Neural cell (in vitro differentiated cells): ENCODE measurements at regions not wholly inside any gene's neighbourhood (a gene's known extent, or its start where the extent isn't known, plus 50 kb on each side); places are given as distances from the start of the nearest gene placed in this dataset.

Source experiments
- H2AFZ ChIP-seq: fragments of 200-600, 300-800 bp; sonication (generic), shearing (Covaris generic); 2 replicates; pipeline ENCODE4 v1.6.0; 2014; ENCODE audit warnings: low read depth, mild to moderate bottlenecking, antibody characterized with exemption, low read length, moderate library complexity
- H3F3A ChIP-seq: fragments of 200-600 bp; shearing (Covaris generic); 2 replicates; pipeline ENCODE4 v1.6.1; 2016; ENCODE audit warnings: mild to moderate bottlenecking, moderate library complexity, mixed read lengths, antibody characterized with exemption, low read length; ENCODE audit not compliant: insufficient read depth, poor library complexity, severe bottlenecking
- H3K27ac ChIP-seq: fragments of 200-600, 300-800 bp; sonication (generic), shearing (Covaris generic); 2 replicates; pipeline ENCODE4 v1.5.1; 2014; ENCODE audit warnings: mild to moderate bottlenecking, low read length, moderate library complexity
- H3K27me3 ChIP-seq: fragments of 300-800, 200-600 bp; sonication (generic), shearing (Covaris generic); 2 replicates; pipeline ENCODE4 v1.6.0; 2014; ENCODE audit warnings: mild to moderate bottlenecking, low read depth, low read length, moderate library complexity; ENCODE audit not compliant: insufficient read depth
- H3K36me3 ChIP-seq: fragments of 300-800, 200-600 bp; sonication (generic), shearing (Covaris generic); 2 replicates; pipeline ENCODE4 v1.5.1; 2014; ENCODE audit warnings: mild to moderate bottlenecking, antibody characterized with exemption, low read length, moderate library complexity; ENCODE audit not compliant: insufficient read depth
- H3K4me2 ChIP-seq: fragments of 300-800, 200-600 bp; sonication (generic), shearing (Covaris generic); 2 replicates; pipeline ENCODE4 v1.6.0; 2014; ENCODE audit warnings: mild to moderate bottlenecking, low read length
- H3K4me3 ChIP-seq: fragments of 300-800, 200-600 bp; sonication (generic), shearing (Covaris generic); 2 replicates; pipeline ENCODE4 v1.5.1; 2014; ENCODE audit warnings: mild to moderate bottlenecking, low read length, moderate library complexity
- H3K79me2 ChIP-seq: fragments of 200-600 bp; shearing (Covaris generic); replicated peaks from 2 replicates; pipeline ENCODE4 v1.6.0; 2014; ENCODE audit warnings: mild to moderate bottlenecking, low read length, moderate library complexity; ENCODE audit not compliant: insufficient read depth
- H3K9ac ChIP-seq: fragments of 300-800, 200-600 bp; sonication (generic), shearing (Covaris generic); 2 replicates; pipeline ENCODE4 v1.6.1; 2016; ENCODE audit warnings: mild to moderate bottlenecking, low read length, mixed read lengths
- H3K9me2 ChIP-seq: fragments of 200-600 bp; shearing (Covaris generic); 2 replicates; pipeline ENCODE4 v1.6.1; 2016; ENCODE audit warnings: mild to moderate bottlenecking, low read length, mixed read lengths; ENCODE audit not compliant: insufficient read depth
- H3K9me3 ChIP-seq: fragments of 200-600, 300-800 bp; sonication (generic), shearing (Covaris generic); 2 replicates; pipeline ENCODE4 v1.6.1; 2016; ENCODE audit warnings: mild to moderate bottlenecking, mixed run types, low read length, moderate library complexity, mixed read lengths
- H4K20me1 ChIP-seq: fragments of 200-600 bp; shearing (Covaris generic); 2 replicates; pipeline ENCODE4 v1.6.1; 2016; ENCODE audit warnings: mild to moderate bottlenecking, mixed run types; ENCODE audit not compliant: insufficient read depth
- EP300 ChIP-seq: fragments of 450-650 bp; conservative IDR thresholded peaks from 2 replicates; pipeline ENCODE4 v1.6.1; 2014; ENCODE audit warnings: antibody characterized with exemption, mild to moderate bottlenecking, moderate library complexity; ENCODE audit not compliant: poor library complexity, severe bottlenecking
- EZH2 ChIP-seq: fragments of 200-600, 300-800 bp; shearing (Covaris generic), sonication (generic); IDR thresholded peaks from 2 replicates; pipeline ENCODE4 v1.6.1; 2014; ENCODE audit warnings: antibody characterized with exemption, low read length, borderline replicate concordance, mild to moderate bottlenecking; ENCODE audit not compliant: insufficient read depth, poor library complexity, severe bottlenecking
- MXI1 ChIP-seq: fragments of 450-650 bp; conservative IDR thresholded peaks from 2 replicates; pipeline ENCODE4 v1.6.1; 2014; ENCODE audit warnings: antibody characterized with exemption, mild to moderate bottlenecking; ENCODE audit not compliant: poor library complexity, severe bottlenecking
- POLR2AphosphoS5 ChIP-seq: IDR thresholded peaks from 2 replicates; pipeline ENCODE4 v1.6.1; 2012
- RAD21 ChIP-seq: fragments of 450-650 bp; conservative IDR thresholded peaks from 2 replicates; pipeline ENCODE4 v1.6.1; 2014; ENCODE audit warnings: antibody characterized with exemption, mild to moderate bottlenecking, moderate library complexity
- SMC3 ChIP-seq: fragments of 450-650 bp; conservative IDR thresholded peaks from 2 replicates; pipeline ENCODE4 v1.6.1; 2014; ENCODE audit warnings: antibody characterized with exemption, mild to moderate bottlenecking, moderate library complexity; ENCODE audit not compliant: poor library complexity
- TAF1 ChIP-seq: IDR thresholded peaks from 2 replicates; pipeline ENCODE4 v1.6.1; 2012; ENCODE audit warnings: low read depth
- TF ChIP-seq, protein P1 (sequence below): fragments of 450-650 bp; IDR thresholded peaks from 2 replicates; pipeline ENCODE4 v1.5.1; 2014; ENCODE audit warnings: antibody characterized with exemption, mild to moderate bottlenecking, moderate library complexity; ENCODE audit not compliant: poor library complexity, severe bottlenecking
- TF ChIP-seq, protein P2 (sequence below): IDR thresholded peaks from 2 replicates; pipeline ENCODE4 v1.6.1; 2012; ENCODE audit warnings: borderline replicate concordance

DNA sequence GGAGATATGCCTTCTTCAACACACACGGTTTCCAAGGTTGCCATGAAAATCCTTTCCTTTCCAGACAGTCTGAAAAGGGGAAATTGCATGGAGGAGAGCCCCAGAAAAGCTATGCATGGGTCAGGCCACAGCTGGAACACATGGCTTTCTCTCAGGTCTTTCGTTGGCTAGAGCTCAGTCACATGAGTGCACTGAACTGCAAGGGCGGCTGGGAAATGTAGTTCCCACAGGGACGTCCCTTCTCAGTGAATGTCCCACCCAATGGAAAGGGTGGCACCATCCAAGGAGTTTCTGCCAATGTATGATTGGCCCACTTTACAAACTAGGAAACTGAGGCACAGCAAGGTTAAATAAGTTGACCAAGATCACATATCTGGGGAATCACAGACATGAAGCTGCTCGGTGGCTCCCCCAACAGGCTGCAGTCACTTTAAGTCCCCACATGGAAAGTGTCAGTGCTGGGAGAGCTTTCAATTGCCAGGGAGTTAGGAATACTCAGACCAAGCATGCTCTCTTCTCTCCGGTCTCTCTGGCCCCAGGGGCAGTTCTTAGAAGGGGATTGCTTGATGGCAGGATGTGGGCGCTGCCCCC, 571.3 kb downstream of the GLRX3 start:
- no peaks in the 10 kb centered on the region for H3K9me3 ChIP-seq
- no peaks in the 10 kb centered on the region for H3K79me2 ChIP-seq
- no peaks in the 10 kb centered on the region for H3K27me3 ChIP-seq
- H3F3A ChIP-seq, result no peaks in the 10 kb centered on the region
- H2AFZ ChIP-seq, result no peak overlapping the region
- H3K9me2 ChIP-seq, result no peaks in the 10 kb centered on the region
- H4K20me1 ChIP-seq, result no peaks in the 10 kb centered on the region
- no peaks in the 10 kb centered on the region for H3K36me3 ChIP-seq
- H3K4me3 ChIP-seq, result no peak overlapping the region
- H3K4me2 ChIP-seq, result no peak overlapping the region
- H3K9ac ChIP-seq, result no peak overlapping the region
- H3K27ac ChIP-seq, result no peak overlapping the region
- TF ChIP-seq SMC3, result no peak
- TF ChIP-seq TAF1, result no peak
- no peak for TF ChIP-seq EP300
- TF ChIP-seq, protein P1, sequence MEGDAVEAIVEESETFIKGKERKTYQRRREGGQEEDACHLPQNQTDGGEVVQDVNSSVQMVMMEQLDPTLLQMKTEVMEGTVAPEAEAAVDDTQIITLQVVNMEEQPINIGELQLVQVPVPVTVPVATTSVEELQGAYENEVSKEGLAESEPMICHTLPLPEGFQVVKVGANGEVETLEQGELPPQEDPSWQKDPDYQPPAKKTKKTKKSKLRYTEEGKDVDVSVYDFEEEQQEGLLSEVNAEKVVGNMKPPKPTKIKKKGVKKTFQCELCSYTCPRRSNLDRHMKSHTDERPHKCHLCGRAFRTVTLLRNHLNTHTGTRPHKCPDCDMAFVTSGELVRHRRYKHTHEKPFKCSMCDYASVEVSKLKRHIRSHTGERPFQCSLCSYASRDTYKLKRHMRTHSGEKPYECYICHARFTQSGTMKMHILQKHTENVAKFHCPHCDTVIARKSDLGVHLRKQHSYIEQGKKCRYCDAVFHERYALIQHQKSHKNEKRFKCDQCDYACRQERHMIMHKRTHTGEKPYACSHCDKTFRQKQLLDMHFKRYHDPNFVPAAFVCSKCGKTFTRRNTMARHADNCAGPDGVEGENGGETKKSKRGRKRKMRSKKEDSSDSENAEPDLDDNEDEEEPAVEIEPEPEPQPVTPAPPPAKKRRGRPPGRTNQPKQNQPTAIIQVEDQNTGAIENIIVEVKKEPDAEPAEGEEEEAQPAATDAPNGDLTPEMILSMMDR, result no peak
- TF ChIP-seq, protein P2, sequence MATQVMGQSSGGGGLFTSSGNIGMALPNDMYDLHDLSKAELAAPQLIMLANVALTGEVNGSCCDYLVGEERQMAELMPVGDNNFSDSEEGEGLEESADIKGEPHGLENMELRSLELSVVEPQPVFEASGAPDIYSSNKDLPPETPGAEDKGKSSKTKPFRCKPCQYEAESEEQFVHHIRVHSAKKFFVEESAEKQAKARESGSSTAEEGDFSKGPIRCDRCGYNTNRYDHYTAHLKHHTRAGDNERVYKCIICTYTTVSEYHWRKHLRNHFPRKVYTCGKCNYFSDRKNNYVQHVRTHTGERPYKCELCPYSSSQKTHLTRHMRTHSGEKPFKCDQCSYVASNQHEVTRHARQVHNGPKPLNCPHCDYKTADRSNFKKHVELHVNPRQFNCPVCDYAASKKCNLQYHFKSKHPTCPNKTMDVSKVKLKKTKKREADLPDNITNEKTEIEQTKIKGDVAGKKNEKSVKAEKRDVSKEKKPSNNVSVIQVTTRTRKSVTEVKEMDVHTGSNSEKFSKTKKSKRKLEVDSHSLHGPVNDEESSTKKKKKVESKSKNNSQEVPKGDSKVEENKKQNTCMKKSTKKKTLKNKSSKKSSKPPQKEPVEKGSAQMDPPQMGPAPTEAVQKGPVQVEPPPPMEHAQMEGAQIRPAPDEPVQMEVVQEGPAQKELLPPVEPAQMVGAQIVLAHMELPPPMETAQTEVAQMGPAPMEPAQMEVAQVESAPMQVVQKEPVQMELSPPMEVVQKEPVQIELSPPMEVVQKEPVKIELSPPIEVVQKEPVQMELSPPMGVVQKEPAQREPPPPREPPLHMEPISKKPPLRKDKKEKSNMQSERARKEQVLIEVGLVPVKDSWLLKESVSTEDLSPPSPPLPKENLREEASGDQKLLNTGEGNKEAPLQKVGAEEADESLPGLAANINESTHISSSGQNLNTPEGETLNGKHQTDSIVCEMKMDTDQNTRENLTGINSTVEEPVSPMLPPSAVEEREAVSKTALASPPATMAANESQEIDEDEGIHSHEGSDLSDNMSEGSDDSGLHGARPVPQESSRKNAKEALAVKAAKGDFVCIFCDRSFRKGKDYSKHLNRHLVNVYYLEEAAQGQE, result no peak
- no peak for TF ChIP-seq RAD21
- TF ChIP-seq EZH2, result no peak
- no peak for TF ChIP-seq POLR2AphosphoS5
- no peak for TF ChIP-seq MXI1

DNA sequence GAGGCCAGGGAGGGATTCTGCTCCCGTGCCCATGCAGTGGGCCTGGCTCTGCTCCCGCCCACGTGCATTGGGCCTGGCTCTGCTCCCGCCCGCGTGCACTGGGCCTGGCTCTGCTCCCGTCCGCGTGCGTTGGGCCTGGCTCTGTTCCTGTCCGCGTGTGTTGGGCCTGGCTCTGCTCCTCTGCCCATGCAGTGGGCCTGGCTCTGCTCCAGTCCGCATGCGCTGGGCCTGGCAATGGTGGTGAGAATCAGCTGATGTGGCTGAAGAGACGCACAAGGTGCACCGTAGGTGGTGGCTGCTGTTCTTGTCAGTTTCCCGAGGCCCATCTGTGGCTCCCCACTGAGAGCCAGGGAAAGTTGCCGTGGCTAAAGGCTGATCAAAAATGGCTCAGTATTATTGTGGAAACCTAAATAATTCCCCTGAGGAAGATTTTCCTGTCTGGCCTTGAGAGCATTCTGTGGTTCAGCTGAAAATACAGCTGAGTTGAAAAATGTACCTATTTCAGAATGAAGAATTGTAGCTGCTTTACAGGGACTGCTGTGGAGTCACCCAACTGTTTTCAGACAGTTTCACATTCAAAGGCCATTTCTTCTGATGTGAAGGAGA, 572.4 kb downstream of the GLRX3 start:
- Histone ChIP-seq H3K27me3 (no peaks in the 10 kb centered on the region), H3F3A (no peaks in the 10 kb centered on the region), H3K9me3 (no peaks in the 10 kb centered on the region), H3K27ac (no peak overlapping the region), H3K79me2 (no peaks in the 10 kb centered on the region), H3K9me2 (no peaks in the 10 kb centered on the region), H3K36me3 (no peaks in the 10 kb centered on the region), H3K4me3 (no peak overlapping the region), H4K20me1 (no peaks in the 10 kb centered on the region), H2AFZ (no peak overlapping the region), H3K4me2 (no peak overlapping the region), H3K9ac (no peak overlapping the region)
- TF ChIP-seq EZH2, result no peak
- TF ChIP-seq, protein P2, result no peak
- no peak for TF ChIP-seq MXI1
